ENCODE measurements at regions not wholly inside any gene's neighbourhood (a gene's known extent, or its start where the extent isn't known, plus 50 kb on each side); places are given as distances from the start of the nearest gene placed in this dataset.

DNA sequence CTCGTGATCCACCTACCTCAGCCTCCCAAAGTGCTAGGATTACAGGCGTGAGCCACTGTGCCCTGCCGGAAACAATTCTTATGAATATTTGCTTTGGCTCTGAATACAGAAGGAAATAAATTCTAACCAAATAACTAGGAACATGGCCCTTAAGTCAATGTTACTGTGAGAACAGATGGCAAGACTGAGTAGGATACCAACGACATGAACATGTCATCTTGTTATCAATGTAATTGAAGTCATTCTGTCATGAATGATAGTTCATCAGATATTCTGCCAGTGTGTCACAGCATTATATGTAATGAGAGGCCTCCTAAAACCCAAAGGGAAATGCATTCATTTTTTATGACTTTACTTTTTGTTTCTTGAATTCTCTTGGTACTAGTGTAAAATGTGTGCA is 548.8 kb downstream of the MCTP2 start:
- no peak overlapping the region for H3K27ac ChIP-seq (replicated peaks)
- H3K27me3 ChIP-seq (ENCODE audit: insufficient read depth, poor library complexity, severe bottlenecking), result no peaks in the 10 kb centered on the region
- TF ChIP-seq, protein P1, sequence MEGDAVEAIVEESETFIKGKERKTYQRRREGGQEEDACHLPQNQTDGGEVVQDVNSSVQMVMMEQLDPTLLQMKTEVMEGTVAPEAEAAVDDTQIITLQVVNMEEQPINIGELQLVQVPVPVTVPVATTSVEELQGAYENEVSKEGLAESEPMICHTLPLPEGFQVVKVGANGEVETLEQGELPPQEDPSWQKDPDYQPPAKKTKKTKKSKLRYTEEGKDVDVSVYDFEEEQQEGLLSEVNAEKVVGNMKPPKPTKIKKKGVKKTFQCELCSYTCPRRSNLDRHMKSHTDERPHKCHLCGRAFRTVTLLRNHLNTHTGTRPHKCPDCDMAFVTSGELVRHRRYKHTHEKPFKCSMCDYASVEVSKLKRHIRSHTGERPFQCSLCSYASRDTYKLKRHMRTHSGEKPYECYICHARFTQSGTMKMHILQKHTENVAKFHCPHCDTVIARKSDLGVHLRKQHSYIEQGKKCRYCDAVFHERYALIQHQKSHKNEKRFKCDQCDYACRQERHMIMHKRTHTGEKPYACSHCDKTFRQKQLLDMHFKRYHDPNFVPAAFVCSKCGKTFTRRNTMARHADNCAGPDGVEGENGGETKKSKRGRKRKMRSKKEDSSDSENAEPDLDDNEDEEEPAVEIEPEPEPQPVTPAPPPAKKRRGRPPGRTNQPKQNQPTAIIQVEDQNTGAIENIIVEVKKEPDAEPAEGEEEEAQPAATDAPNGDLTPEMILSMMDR (IDR thresholded peaks at IDR 0.05; ENCODE audit: insufficient read depth, low read length), result no peak
- TF ChIP-seq POLR2AphosphoS5 (IDR thresholded peaks at IDR 0.05; ENCODE audit: low read depth), result no peak
- TF ChIP-seq, protein P2, sequence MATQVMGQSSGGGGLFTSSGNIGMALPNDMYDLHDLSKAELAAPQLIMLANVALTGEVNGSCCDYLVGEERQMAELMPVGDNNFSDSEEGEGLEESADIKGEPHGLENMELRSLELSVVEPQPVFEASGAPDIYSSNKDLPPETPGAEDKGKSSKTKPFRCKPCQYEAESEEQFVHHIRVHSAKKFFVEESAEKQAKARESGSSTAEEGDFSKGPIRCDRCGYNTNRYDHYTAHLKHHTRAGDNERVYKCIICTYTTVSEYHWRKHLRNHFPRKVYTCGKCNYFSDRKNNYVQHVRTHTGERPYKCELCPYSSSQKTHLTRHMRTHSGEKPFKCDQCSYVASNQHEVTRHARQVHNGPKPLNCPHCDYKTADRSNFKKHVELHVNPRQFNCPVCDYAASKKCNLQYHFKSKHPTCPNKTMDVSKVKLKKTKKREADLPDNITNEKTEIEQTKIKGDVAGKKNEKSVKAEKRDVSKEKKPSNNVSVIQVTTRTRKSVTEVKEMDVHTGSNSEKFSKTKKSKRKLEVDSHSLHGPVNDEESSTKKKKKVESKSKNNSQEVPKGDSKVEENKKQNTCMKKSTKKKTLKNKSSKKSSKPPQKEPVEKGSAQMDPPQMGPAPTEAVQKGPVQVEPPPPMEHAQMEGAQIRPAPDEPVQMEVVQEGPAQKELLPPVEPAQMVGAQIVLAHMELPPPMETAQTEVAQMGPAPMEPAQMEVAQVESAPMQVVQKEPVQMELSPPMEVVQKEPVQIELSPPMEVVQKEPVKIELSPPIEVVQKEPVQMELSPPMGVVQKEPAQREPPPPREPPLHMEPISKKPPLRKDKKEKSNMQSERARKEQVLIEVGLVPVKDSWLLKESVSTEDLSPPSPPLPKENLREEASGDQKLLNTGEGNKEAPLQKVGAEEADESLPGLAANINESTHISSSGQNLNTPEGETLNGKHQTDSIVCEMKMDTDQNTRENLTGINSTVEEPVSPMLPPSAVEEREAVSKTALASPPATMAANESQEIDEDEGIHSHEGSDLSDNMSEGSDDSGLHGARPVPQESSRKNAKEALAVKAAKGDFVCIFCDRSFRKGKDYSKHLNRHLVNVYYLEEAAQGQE (IDR thresholded peaks at IDR 0.05; ENCODE audit: insufficient replicate concordance, low read depth), result no peak
- H3K4me3 ChIP-seq (replicated peaks; ENCODE audit: insufficient read depth, low read length), result no peak overlapping the region
- no peak for DNase-seq (ENCODE audit: low read depth in 1 of 2, low spot score in 1 of 2)

DNA sequence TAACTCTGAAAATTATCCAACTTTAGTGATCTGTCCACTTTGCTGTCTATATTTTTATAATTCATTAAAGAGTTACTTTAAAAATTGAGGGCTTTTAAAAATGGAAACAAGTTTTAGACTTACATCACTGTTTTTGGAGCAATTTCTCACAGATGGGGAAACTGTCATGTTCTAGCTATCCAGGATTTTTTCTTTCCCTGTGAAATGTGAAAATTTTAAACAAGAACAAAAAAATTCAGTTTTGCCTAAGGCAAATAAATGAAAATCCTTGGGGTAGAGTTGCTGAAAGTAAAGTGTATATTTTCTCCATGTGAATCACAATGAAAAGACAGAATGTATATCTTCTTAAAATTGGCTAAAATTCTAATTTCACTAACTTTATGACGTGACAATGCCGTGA is 553.7 kb downstream of the MCTP2 start:
- Histone ChIP-seq H3K27me3 (ENCODE audit: insufficient read depth, poor library complexity, severe bottlenecking) (peaks cover 2% of the 10 kb centered on the region), H3K4me3 (replicated peaks; ENCODE audit: insufficient read depth, low read length) (no peak overlapping the region), H3K27ac (replicated peaks) (no peak overlapping the region)
- TF ChIP-seq GABPA (IDR thresholded peaks at IDR 0.05; ENCODE audit: low read depth) (no peak), POLR2AphosphoS5 (IDR thresholded peaks at IDR 0.05; ENCODE audit: low read depth) (no peak), SPI1 (IDR thresholded peaks at IDR 0.05; ENCODE audit: borderline replicate concordance, low read depth) (no peak)
- TF ChIP-seq, protein P1 (IDR thresholded peaks at IDR 0.05; ENCODE audit: insufficient read depth, low read length), result no peak
- TF ChIP-seq, protein P2 (IDR thresholded peaks at IDR 0.05; ENCODE audit: insufficient replicate concordance, low read depth), result no peak
- no peak for DNase-seq (ENCODE audit: low read depth in 1 of 2, low spot score in 1 of 2)

DNA sequence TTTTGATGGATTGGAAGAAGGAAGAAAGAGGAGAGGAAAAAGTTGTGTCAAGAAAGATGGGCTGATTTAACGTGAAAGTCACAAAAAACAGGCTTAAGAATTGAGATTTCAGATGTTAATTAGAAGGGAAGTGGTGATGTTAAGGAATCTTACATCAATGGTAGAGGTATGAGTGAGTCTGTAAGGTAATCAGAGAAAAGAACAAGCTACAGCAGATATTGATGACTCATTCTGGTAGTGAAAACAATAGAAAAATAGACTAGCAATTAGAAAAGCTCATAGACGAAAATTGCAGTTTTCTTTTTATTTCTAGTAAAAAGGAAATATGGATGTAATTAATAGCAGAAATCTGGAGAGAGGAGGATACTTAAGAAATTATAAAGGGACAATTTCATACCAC is 559.6 kb downstream of the MCTP2 start:
- DNase-seq (ENCODE audit: low read depth in 1 of 2, low spot score in 1 of 2), result no peak
- no peak overlapping the region for H3K27ac ChIP-seq (replicated peaks)
- H3K4me3 ChIP-seq (replicated peaks; ENCODE audit: insufficient read depth, low read length), result no peak overlapping the region
- TF ChIP-seq, protein P1 (IDR thresholded peaks at IDR 0.05; ENCODE audit: insufficient read depth, low read length), result no peak
- no peak for TF ChIP-seq POLR2AphosphoS5 (IDR thresholded peaks at IDR 0.05; ENCODE audit: low read depth)
- no peak for TF ChIP-seq SPI1 (IDR thresholded peaks at IDR 0.05; ENCODE audit: borderline replicate concordance, low read depth)
- peaks cover 2% of the 10 kb centered on the region for H3K27me3 ChIP-seq (ENCODE audit: insufficient read depth, poor library complexity, severe bottlenecking)

DNA sequence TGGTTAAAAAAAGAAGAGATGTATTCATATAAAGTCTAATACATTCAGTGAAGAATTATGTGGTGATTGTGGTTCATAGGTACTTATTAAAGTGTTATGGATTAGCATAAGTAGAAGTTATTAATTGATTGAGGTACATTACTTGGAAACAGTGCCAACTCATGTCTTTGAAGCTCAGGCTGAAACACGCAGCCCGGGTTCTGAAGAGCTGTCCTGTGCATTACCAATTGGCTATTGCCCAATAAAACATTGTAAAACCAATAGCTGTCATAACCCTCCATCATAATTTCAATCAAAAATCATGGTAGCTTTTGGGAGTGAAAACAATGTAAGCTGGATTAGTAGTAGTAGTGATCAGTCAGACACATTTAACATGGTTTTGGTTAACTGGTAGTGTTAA is 560.1 kb downstream of the MCTP2 start:
- DNase-seq (ENCODE audit: low read depth in 1 of 2, low spot score in 1 of 2), result no peak
- Histone ChIP-seq H3K4me3 (replicated peaks; ENCODE audit: insufficient read depth, low read length) (no peak overlapping the region), H3K27me3 (ENCODE audit: insufficient read depth, poor library complexity, severe bottlenecking) (peaks cover 2% of the 10 kb centered on the region), H3K27ac (replicated peaks) (no peak overlapping the region)
- no peak for TF ChIP-seq GABPA (IDR thresholded peaks at IDR 0.05; ENCODE audit: low read depth)
- TF ChIP-seq, protein P1 (IDR thresholded peaks at IDR 0.05; ENCODE audit: insufficient read depth, low read length), result no peak
- TF ChIP-seq SPI1 (IDR thresholded peaks at IDR 0.05; ENCODE audit: borderline replicate concordance, low read depth), result no peak
- TF ChIP-seq, protein P2 (IDR thresholded peaks at IDR 0.05; ENCODE audit: insufficient replicate concordance, low read depth), result no peak
- TF ChIP-seq POLR2AphosphoS5 (IDR thresholded peaks at IDR 0.05; ENCODE audit: low read depth), result no peak
